HG02981 (cell line): ENCODE measurements at regions not wholly inside any gene's neighbourhood (a gene's known extent, or its start where the extent isn't known, plus 50 kb on each side); places are given as distances from the start of the nearest gene placed in this dataset.
A peak's percentile ranks its signal among the peaks of the same experiment; 100 is the strongest.

Experiments
- ATAC-seq: cut with Tn5 transposase; IDR thresholded peaks from one replicate; pipeline ENCODE4 v1.9.1; 2021; ENCODE audit warnings: mild to moderate bottlenecking, moderate library complexity; ENCODE audit not compliant: unreplicated experiment

DNA sequence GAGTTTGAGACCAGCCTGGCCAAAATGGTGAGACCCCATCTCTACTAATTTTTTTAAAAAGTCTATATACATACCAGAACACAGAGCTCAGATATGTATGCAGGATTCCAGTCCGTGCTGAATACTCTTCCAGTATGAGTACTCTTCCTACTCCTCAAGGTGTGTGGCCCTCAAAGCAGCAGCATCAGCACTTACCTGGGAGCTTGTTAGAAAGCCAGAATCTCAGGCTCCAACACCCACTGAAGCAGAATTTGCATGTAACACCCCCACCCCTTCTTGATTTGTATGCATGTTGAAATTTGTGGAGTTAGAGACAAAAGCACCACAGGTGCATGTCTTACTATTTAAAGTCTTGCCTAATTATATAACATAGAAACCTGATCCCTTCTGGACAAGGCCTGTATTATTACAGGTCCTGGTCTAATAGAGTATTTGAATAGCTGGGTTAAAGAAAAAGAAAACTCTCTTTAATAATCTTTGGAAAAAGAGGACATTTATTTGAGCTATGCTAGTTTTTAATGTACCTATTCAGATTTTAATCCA lies 50.3 kb upstream of the NFE2L2 start:
- ATAC-seq = no peak

DNA sequence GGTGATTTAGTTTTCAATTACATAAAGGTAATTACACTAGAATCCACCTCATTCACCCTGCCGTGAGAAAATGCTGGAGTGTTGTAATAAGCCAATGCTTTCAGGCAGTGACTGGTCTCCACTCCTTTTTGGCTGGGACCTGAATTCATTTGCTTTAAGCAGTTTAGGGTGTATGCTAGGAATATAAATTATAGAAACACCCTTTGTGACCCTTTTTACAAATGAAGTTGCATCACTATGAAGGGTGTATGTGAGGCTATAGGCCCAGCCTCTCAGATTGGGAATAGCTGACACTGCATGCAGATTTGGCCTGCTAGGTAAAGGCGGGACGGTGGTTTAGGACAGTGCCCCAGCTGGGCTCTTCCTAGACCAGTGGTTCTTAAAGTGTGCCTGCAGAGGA lies 50.8 kb upstream of the NFE2L2 start:
- no peak for ATAC-seq

DNA sequence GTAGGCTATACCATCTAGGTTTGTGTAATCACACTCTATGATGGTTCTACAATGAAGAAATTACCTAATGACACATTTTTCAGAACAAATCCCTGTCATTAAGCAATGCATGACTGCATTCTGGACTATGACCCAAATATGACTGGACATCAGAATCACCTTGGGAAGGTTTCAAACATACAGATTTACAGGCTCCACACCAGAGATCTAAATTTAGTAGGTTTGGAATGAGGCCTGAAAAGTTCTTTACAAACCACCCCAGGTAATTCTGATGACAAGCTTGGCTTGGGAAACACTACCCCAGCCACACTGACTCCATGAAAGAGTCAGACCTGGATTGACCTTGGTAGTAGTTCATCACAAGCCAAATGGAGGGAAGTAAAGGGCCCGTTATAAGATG lies 52.2 kb upstream of the NFE2L2 start:
- ATAC-seq = no peak

DNA sequence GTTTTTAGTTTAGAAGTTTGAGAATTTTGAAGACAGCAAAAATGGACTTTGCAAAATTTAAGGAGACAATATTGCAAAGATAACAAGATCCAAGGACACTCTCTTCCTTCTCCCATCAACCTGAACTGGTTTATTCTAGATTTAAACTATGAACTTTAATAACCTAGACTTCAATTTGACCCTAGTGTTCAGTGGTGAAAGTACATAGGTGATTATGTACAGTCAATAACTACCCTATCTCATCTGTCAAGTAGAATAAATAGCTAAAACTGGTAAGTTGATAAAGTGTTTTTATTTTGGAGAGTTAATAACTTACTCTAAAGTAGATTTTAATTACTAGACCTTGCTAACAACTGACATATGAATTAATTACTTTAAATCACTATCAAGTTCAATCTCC lies 52.9 kb upstream of the NFE2L2 start:
- ATAC-seq = no peak

DNA sequence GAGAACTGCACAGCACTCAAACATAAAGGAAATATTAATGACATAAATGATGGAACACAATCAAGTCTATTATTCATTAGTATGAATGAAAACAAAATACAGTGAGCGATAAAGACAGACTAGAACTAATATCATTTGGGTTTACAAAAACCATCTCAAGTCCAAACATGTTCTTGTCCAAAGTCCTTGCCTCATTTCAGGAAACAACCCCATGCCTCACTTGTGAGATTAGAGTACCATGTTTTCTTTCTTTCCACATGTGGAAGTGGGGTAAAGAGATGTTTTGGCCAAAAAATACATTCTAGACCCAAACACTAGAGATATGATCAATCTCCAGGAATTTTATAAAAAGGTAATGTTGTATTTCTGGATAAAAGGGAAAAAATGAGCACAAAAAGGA lies 53.3 kb upstream of the NFE2L2 start:
- ATAC-seq = no peak

DNA sequence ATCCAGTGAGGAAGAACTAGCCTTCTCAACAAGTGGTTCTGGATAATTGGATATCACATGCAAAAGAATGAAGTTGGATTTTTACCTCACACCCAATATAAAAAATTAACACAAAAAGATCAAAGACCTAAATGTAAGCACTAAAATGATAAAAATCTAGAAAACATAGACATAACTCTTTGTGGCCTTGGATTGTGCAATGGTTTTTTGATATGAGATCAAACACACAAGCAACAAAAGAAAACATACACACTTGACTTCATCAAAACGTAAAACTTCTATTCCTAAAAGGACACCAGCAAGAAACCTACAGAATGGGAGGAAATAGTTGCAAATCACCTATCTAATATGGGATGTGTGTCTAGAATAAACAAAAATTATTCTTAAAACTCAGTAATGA lies 54.1 kb upstream of the NFE2L2 start:
- no peak for ATAC-seq

DNA sequence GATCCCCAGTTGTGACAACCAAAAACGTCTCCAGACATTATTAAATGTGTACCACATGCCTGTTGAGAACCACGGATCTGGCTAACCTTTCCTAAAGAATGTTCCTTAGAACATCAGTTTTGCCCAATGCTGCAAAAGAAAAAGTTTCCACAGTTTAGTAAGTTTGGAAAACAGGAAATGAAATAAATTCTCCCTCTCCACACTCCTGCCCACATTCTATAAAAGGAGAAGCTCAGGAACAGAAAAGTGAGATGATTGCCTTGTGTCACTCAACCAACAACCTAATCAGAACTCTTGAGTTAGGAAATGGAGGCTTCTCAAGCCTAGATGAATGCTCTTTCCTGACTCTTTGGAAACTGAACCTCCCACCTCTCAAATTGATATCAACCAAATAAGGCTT lies 56.1 kb upstream of the NFE2L2 start:
- no peak for ATAC-seq

DNA sequence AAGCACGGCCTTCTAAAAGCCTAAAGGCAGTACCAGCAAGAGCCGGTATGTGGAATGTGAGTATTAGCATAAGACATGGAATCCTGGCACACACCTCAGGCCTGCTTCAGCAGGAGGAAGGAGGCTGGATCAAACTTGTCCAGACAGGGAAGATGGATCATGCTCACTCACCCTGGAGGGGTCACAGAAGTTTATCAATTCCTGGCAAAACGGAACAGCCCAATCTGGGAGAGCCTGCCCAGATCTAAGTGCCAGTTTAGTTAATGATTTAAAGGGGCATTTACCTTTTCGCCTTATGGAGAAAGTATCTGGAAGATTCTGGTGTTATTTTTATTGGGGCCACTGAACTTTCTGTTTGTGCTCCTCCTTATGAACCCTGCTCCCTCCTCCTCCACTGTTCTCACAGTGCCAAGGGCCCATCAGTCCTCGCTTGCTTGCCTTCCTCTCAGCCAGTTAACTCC lies 58.3 kb upstream of the NFE2L2 start:
- no peak for ATAC-seq

DNA sequence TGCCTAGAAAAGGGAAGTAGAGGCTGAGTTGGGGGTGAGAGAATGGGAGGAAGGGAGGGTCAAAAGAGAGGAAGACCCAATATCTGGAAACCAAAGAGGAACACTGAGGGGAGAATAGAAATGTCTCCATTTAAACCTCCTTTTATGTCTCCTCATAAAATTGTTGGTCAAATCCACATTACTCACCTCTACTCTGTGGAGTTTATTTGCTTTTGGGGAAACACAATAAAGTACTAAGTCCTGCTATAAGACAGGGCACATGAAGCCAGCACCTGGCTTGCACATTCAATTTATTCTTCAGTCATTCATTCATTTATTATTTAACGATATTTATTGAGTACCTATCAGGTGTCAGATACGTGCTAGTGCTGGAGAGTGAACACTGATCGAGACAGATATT lies 60.3 kb upstream of the NFE2L2 start:
- no peak for ATAC-seq

DNA sequence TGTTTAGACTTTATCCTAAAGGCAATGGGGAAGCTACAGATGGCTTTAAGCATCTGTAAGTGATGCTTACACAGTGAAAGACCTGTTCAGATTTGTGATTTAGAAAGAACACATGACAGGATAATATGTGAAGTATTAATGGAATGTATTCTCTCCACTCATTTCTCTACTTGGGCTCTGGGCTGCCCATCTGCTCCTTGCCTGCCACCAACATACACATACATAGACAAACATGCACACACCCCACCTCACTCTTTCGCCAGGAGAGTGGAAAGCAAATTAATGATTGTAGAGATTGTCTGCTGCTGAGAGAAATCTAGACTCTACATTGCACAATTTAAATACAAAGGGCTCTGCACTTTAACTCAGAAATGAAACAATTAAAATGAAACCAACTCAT lies 61.0 kb upstream of the NFE2L2 start:
- peak; percentile 83 for ATAC-seq

DNA sequence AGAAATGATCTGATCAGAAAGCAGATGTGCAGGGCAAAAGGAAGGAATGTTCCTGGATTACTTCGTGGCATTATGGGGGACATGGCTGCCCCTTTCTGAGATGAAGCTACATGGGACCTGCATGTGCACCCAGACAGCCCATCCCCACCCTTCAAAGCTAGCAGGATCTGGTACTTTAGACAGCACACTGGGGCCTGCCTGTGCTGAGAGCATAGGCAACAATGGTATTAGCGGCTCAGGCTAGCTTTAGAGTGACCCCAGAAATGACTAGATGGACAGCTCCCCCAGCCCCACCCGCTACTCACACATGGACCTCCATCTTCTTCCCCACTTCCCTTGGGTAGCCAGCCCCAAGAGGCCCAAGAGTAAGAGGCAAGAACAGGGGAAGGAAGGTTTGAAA lies 61.5 kb upstream of the NFE2L2 start:
- ATAC-seq = peak; percentile 17

DNA sequence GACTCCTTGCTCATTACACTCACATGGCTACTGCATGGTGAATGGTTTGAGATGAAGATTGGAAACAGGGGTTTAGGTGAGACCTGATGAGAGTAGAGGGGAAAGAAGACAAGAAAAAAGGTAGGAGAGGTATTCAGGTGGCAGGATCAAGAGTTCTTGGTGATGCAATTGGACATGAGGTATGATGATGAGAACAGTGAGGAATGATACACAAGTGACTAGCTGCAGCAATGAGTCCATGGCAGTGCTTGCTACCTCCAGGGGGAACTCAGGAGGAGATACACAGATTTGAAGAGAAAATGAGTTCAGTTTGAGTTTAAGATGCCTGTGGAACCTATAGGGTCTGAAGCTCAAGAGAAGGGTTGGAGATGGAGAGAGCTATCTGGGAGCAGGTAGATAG lies 62.1 kb upstream of the NFE2L2 start:
- ATAC-seq = no peak

DNA sequence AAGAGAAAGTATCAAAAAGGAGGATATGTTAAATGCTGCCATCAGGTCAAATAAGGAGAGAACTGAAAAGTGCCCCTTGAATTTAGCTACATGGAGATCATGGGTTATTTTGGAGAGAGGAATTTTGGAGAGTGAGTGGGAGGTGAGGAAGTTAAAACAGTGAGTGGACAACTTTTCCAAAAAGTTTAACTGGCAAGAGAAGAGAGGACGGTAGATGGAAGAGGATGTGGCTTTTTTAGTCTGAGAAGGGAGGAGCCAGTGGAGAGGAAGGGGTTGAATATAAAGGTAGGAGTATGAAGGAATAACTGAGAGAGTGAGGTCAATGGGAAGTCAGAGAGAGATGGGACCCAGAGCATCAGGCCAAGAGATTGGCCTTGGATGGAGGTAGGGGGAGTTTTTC lies 62.5 kb upstream of the NFE2L2 start:
- no peak for ATAC-seq

DNA sequence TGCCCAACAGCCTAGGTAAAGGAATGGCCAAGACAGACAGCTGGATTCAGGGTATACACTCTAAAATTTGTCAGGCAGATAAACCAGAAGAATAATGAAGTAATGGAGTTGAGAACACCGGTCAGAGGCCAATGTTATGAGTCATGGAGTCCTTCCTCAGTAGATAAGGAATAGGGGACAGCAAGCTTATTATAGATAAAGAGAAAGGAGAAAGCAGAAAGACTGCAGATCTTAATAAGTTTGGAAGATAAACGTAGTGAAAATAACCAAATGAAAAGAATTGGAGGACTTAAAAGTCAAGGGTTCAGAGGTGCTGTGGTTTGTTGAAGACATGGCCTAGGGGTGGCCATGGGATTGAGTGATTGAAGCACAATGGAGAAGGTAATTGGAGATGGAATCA lies 63.5 kb upstream of the NFE2L2 start:
- ATAC-seq = no peak

DNA sequence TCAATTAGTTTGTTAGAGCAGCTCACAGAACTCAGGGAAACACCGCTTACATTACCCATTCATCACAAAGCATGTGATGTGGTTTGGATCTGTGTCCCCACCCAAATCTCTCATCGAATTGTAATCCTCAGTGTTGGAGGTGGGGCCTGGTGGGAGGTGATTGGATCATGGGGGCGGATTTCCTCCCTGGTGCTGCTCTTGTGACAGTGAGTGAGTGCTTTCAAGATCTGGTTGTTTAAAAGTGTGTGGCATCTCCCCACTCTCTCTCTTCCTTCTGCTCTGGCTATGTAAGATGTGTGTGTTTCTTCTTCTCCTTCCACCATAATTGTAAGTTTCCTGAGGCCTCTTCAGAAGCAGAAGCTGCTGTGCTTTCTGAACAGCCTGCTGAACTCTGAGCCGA lies 63.5 kb upstream of the AGPS start:
- no peak for ATAC-seq

DNA sequence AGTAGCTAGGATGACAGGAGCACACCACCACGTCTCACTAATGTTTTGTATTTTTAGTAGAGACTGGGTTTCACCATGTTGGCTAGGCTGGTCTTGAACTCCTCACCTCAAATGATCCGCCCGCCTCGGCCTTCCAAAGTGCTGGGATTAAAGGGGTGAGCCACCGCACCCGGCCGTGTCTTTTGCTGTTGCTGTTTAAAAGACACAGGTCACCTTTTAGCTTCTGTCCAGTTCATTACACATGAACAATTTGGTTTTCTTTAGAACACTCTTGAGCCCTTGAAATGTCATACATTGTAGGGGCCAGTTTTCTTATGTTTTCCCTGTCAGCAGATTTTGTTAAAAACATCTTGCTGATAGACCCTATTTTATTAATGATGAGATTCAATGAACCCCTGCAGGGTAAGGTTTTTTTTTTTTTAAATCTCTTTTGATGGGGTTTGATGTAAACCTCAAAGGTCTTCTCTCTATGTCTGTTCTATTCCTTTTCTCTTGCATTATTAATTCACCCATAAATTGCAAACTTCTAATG lies 61.0 kb upstream of the AGPS start:
- no peak for ATAC-seq

DNA sequence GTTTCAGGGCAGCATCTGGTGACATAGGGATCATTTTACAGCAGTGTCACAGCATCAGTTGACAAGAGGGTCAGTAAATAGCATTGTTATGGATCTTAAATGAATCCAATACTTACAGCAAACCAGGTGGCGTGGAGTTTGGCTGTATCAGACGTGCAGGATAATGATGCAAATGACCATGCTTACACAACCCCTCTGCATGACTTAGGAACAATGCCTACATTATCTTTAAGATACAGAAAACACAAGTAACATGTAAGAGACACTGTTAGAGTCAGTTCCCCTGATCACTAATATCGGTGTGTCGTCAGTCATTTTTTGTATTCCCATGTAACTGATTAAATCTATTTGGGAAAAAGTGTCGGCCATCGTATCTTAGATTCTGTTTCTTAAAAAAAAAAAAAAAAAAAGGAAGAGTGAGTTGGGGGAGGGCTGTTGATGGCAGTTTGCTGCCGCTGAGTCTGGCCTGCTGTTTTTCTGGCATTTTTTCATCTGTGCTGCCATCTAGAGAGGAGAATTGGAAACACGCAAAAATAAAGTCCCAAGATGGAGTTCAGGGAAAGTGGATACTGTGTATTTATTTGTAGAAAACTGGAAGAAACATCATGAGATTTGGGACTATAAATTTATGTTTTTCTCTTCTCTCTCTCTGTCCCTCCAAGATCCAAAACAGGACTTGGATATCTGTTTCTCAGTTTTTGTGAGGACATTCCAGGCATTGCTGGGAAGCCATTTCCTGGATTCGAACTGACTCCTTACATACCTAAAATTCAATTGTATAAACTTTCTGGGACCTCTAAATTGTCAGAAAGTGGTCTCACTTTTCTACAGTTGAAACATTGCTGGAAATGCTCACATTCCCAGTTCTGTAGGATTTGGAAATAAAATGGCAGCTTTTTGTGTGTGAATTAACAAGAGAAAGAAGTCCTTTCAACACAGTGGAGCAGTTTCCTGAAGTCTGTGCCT lies 60.3 kb upstream of the AGPS start:
- ATAC-seq = peak; percentile 83

DNA sequence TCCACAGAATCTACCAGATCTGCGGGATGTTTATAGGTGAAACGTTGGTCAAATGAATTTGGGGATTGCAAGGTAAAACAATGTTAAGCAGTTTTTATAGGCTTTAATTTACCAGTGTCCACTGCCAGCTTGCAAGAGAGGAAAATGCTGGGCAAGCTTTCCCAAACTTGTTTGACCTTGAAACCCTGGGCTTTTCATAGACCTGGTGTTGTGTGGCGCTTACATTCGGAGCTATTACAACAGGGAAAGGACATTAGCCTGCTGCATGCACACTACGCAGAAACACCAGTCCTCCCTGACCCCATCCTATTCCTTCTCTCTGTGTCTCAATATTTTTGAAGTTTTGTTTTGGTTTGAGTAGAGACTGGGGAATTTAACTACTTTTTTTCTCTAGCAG lies 59.6 kb upstream of the AGPS start:
- no peak for ATAC-seq

DNA sequence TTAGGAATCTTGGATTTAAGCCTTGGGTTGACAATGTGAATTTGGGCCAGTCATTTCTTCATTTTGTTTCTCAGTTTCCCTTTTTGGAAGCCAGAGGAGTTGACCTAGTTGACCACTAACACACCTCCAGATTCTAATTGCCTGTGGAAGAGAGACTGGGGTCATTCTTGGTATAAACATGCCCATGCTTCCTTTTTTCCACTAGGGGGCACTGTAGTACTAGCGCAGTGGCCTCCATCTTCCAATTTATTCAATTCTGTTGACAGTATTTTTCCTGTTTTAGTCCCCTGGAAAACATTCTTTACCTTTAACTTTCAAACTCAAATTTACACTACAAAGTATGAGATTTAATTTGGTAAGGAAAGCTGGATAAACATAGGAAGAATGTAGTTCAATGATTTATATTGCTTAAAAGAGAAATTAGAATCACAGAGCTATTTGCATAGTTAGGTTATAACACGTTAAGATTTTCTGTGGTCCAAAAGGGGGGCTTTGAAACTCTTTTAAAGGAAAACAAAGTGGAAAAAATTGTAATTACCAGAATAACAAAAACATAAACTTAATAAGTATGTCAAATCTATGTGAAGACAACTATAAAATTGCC lies 57.5 kb upstream of the AGPS start:
- no peak for ATAC-seq

DNA sequence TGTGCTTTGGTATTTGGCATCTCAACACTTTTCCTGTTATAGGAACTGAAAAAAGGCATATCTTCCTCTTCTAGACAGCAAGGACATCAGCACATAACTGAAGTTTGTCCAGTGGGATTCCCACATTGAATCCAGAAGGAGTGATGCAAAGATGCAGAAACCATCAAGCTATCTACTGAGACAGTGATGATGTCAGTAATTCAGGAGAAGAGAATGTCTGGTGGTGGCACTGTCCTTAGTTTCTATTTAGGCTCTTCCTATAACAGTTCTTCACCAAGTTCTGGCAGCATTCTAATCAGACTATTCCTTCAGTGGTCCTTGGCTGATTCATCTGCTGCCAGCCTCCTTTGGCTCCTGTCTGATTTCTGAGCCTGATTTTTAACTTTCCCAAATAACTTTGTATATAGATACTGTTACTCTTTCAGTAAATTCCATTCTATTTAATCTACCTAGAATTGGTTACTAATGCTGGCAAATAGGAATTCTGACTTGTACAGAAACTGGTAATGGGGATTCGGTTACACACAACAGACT lies 56.6 kb upstream of the AGPS start:
- ATAC-seq = no peak

DNA sequence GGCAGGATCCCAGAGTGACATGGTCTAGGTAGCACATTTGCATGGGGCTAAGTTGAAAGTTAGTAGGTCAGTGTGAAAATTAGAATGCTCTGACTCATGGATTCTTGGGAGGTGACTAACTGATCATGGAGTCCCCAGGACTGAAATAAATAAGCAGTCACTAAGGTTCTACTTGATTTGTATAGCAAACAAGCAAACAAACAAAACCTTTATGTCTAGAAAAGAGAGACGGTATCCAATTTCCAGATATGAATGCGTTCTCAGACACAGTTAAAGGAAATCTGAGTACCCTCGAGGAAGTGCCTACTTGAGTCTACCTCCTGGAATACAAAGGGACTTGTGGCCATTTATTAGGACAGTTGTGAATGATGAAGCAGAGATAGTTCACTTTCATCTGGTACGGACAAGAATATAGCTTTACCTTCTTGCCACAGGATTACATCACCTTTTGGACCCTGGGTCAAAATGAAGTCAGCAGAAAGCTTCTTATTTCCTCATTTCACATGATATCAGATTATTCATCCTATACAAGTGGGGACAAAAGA lies 54.3 kb upstream of the AGPS start:
- no peak for ATAC-seq
